HG03354 (cell line): ENCODE measurements at regions not wholly inside any gene's neighbourhood (a gene's known extent, or its start where the extent isn't known, plus 50 kb on each side); places are given as distances from the start of the nearest gene placed in this dataset.

Source experiments
- ATAC-seq: cut with Tn5 transposase; IDR thresholded peaks from one replicate; pipeline ENCODE4 v1.9.1; 2021; ENCODE audit warnings: mild to moderate bottlenecking; ENCODE audit not compliant: unreplicated experiment, poor library complexity, severe bottlenecking

GRCh38 chrX:80290834-80291233, 129.4 kb upstream of the TENT5D start:
- no peak for ATAC-seq

GRCh38 chrX:80293354-80293753, 126.9 kb upstream of the TENT5D start:
- ATAC-seq, result no peak

- ATAC-seq, result no peak
Measured at GRCh38 chrX:80306007-80306406, 114.2 kb upstream of the TENT5D start.

GRCh38 chrX:80312448-80312847, 107.8 kb upstream of the TENT5D start:
- no peak for ATAC-seq

- no peak for ATAC-seq
Measured at GRCh38 chrX:80316526-80316925, 103.7 kb upstream of the TENT5D start.

- ATAC-seq, result no peak
Measured at GRCh38 chrX:80317646-80318045, 102.6 kb upstream of the TENT5D start.

- ATAC-seq, result no peak
Measured at GRCh38 chrX:80331285-80331684, 89.0 kb upstream of the TENT5D start.

GRCh38 chrX:80334583-80334982, 85.7 kb upstream of the TENT5D start:
- ATAC-seq, result no peak

- no peak for ATAC-seq
Measured at GRCh38 chrX:80335062-80335830, 85.0 kb upstream of the TENT5D start.

- no peak for ATAC-seq
Measured at GRCh38 chrX:80354966-80355465, 65.2 kb upstream of the TENT5D start.
